ENCODE measurements at regions not wholly inside any gene's neighbourhood (a gene's known extent, or its start where the extent isn't known, plus 50 kb on each side); places are given as distances from the start of the nearest gene placed in this dataset.

- TF ChIP-seq CTCF (IDR thresholded peaks at IDR 0.05) (no peak), POLR2A (IDR thresholded peaks at IDR 0.05) (no peak)
Observed at GRCh38 chr3:112751564-112752512, 94.8 kb downstream of the CD200R1L start.

Data from Peyer's patch (tissue), 4 donors.